Upper lobe of left lung (tissue), 4 donors: ENCODE measurements at regions not wholly inside any gene's neighbourhood (a gene's known extent, or its start where the extent isn't known, plus 50 kb on each side); places are given as distances from the start of the nearest gene placed in this dataset.

Experiments used
- EP300 ChIP-seq, 4 donors: sonication (generic); formaldehyde crosslinking; IDR thresholded peaks; one replicate each; pipeline ENCODE4 v1.5.1; 2017; ENCODE audit warnings: antibody characterized with exemption in 4 of 4, control low read depth in 2 of 4
- POLR2A ChIP-seq, 4 donors: fragments of 450-650 bp; IDR thresholded peaks; one replicate each; pipeline ENCODE4 v1.5.1; 2016 to 2017; ENCODE audit warnings: antibody characterized with exemption in 4 of 4, mild to moderate bottlenecking in 2 of 4
- TF ChIP-seq, protein P1 (sequence below), 6 experiments: fragments of 450-650 bp in 4 of 6; fragments of 200-600 bp in 2 of 6; sonication (generic) in 2 of 6; IDR thresholded peaks; one replicate each; pipeline ENCODE4 v1.5.1; 2016 to 2019; ENCODE audit warnings: antibody characterized with exemption in 6 of 6

DNA sequence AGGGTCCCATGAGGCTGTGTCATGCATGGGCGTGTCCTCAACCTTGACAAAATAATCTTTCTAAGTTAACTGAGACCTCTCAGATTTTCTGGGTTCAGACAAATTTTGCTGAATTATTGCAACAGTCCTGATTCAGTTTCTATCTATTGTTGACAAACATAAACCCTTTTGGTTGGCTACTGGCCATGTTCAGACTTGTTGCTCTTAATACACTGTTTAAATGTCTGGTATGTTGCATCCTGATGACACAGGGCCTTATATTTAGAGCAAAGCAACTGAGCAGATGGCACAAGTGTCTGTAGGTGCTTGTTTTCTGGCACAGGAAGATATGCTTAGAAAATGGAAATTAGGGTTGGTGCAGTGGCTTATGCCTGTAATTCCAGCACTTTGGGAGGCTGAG lies 456.9 kb upstream of the USP9Y start:
- TF ChIP-seq, protein P1, sequence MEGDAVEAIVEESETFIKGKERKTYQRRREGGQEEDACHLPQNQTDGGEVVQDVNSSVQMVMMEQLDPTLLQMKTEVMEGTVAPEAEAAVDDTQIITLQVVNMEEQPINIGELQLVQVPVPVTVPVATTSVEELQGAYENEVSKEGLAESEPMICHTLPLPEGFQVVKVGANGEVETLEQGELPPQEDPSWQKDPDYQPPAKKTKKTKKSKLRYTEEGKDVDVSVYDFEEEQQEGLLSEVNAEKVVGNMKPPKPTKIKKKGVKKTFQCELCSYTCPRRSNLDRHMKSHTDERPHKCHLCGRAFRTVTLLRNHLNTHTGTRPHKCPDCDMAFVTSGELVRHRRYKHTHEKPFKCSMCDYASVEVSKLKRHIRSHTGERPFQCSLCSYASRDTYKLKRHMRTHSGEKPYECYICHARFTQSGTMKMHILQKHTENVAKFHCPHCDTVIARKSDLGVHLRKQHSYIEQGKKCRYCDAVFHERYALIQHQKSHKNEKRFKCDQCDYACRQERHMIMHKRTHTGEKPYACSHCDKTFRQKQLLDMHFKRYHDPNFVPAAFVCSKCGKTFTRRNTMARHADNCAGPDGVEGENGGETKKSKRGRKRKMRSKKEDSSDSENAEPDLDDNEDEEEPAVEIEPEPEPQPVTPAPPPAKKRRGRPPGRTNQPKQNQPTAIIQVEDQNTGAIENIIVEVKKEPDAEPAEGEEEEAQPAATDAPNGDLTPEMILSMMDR (IDR thresholded peaks at IDR 0.05) = no peak
- TF ChIP-seq POLR2A (IDR thresholded peaks at IDR 0.05) = no peak
- no peak for TF ChIP-seq EP300 (IDR thresholded peaks at IDR 0.05)
